ENCODE measurements at regions not wholly inside any gene's neighbourhood (a gene's known extent, or its start where the extent isn't known, plus 50 kb on each side); places are given as distances from the start of the nearest gene placed in this dataset.

DNA sequence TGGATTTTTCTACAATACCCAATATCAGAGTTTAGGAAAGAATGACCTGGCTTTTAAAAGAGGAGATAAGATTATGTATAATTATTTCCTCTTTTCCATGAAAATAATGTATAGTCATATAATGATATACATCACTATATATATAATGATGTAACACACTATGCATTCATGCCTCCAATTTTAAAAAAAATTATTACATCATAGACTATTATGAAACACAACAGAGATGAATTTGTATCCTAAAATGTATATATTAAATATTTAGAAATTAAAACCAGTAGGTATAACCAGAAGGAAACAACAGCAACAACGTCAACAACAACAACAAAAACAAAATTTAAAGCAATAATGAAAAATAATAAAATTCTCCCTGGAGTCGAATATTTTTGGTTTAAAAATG is 1856.5 kb upstream of the CDH6 start:
- TF ChIP-seq, protein P1, sequence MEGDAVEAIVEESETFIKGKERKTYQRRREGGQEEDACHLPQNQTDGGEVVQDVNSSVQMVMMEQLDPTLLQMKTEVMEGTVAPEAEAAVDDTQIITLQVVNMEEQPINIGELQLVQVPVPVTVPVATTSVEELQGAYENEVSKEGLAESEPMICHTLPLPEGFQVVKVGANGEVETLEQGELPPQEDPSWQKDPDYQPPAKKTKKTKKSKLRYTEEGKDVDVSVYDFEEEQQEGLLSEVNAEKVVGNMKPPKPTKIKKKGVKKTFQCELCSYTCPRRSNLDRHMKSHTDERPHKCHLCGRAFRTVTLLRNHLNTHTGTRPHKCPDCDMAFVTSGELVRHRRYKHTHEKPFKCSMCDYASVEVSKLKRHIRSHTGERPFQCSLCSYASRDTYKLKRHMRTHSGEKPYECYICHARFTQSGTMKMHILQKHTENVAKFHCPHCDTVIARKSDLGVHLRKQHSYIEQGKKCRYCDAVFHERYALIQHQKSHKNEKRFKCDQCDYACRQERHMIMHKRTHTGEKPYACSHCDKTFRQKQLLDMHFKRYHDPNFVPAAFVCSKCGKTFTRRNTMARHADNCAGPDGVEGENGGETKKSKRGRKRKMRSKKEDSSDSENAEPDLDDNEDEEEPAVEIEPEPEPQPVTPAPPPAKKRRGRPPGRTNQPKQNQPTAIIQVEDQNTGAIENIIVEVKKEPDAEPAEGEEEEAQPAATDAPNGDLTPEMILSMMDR (IDR thresholded peaks at IDR 0.05; ENCODE audit: insufficient read depth, low read length): no peak
- TF ChIP-seq, protein P2, sequence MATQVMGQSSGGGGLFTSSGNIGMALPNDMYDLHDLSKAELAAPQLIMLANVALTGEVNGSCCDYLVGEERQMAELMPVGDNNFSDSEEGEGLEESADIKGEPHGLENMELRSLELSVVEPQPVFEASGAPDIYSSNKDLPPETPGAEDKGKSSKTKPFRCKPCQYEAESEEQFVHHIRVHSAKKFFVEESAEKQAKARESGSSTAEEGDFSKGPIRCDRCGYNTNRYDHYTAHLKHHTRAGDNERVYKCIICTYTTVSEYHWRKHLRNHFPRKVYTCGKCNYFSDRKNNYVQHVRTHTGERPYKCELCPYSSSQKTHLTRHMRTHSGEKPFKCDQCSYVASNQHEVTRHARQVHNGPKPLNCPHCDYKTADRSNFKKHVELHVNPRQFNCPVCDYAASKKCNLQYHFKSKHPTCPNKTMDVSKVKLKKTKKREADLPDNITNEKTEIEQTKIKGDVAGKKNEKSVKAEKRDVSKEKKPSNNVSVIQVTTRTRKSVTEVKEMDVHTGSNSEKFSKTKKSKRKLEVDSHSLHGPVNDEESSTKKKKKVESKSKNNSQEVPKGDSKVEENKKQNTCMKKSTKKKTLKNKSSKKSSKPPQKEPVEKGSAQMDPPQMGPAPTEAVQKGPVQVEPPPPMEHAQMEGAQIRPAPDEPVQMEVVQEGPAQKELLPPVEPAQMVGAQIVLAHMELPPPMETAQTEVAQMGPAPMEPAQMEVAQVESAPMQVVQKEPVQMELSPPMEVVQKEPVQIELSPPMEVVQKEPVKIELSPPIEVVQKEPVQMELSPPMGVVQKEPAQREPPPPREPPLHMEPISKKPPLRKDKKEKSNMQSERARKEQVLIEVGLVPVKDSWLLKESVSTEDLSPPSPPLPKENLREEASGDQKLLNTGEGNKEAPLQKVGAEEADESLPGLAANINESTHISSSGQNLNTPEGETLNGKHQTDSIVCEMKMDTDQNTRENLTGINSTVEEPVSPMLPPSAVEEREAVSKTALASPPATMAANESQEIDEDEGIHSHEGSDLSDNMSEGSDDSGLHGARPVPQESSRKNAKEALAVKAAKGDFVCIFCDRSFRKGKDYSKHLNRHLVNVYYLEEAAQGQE (IDR thresholded peaks at IDR 0.05; ENCODE audit: insufficient replicate concordance, low read depth): no peak
- TF ChIP-seq POLR2AphosphoS5 (IDR thresholded peaks at IDR 0.05; ENCODE audit: low read depth): no peak
- TF ChIP-seq GABPA (IDR thresholded peaks at IDR 0.05; ENCODE audit: low read depth): no peak
- no peak for TF ChIP-seq SPI1 (IDR thresholded peaks at IDR 0.05; ENCODE audit: borderline replicate concordance, low read depth)

Measured in HL-60 (cell line).